ENCODE measurements at regions not wholly inside any gene's neighbourhood (a gene's known extent, or its start where the extent isn't known, plus 50 kb on each side); places are given as distances from the start of the nearest gene placed in this dataset.

DNA sequence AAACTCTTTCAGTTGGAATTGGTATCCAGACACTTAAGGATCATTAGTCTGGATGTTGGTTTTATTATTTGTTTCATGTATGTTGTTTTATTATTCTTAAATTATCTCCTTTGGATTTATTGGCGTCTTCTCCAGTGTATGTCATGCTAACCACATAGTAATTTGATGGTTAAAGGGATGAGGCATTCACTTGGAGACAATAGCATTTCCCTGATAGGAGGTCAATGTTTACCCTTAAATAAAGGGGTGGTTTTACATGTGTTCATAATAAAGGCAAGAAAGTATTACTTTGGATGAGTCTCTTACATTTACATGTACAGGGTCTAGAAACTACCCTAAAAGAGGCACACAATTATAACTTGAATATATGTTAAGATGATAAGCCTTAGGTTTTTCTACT, 51.2 kb upstream of the RNF144B start:
- no peak for DNase-seq

DNA sequence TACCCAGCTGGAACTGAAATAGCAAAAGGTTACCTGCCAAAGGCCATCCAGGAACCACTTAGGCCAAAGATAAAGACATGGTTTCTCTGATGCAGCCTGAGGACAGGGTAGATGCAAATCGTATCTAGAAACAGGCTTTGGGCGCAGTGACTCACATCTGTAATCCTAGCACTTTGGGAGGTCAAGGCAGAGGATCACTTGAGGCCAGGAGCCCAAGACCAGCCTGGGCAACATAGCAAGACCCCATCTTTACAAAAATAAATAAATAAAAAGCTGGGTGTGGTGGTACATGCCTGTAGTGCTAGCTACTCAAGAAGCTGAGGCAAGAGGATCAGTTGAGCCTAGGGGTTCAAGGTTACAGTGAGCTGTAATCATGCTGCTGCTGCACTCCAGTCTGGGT, 52.9 kb upstream of the RNF144B start:
- no peak for DNase-seq

DNA sequence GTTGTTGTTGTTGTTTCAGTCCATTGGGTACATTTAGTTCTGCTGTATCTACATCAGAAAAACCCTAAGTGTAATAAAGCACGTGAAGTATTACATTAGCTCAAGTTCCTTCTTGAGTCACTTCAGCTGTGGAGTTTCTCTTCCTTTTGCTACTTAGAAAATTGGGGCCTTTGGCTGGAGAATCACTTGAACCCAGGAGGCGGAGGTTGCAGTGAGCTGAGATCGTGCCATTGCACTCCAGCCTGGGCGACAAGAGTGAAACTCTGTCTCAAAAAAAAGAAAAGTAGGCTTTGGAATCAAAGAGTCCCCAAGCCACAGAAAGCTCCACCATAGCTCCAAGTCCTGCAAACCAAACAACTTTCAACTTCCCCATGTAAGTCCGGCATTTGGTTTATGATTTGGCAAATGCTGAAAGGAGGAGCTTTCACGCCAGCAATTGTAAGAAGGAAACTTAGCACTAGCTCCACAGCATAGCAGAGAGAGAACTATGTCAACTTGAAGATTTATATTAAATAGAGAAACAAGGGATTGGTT, 56.5 kb upstream of the RNF144B start:
- DNase-seq, result no peak

DNA sequence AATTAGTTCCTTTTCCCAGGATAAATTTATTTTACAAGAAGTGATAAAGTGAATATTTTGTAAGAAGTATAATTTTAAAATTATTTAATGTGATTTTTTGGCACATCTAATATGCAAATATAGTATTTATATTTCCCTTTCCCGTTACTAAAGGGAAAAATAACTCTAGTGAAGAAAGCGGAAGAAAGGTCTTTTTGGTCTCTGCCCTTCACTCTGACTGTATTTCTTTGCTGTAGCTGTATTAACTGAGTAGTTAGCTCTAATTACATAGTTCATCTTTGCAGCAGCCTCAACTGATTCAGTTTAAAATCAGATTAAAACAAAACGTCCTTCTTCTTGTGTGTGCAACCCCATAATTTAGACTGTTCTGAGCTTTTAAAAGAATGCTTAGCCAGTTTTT, 57.4 kb upstream of the RNF144B start:
- no peak for DNase-seq

DNA sequence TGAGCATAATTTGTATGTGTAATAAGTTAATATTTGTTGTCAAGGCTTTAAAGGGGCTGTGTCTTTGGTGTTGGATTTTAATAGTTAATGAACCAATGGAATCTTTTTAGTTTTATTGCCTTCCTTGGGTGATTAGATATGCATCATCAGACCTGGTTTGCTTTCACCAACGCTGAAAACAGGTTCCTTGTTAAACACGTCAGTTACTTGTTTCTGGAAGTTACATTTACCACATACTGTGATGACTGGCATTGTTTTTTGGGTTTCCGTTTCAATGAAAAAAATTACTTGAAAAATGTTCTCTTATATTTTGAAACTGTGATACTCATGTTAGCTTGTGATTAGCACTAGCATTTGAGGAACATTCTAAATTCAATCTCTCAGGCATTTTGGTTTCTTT, 58.6 kb upstream of the RNF144B start:
- no peak for DNase-seq

DNA sequence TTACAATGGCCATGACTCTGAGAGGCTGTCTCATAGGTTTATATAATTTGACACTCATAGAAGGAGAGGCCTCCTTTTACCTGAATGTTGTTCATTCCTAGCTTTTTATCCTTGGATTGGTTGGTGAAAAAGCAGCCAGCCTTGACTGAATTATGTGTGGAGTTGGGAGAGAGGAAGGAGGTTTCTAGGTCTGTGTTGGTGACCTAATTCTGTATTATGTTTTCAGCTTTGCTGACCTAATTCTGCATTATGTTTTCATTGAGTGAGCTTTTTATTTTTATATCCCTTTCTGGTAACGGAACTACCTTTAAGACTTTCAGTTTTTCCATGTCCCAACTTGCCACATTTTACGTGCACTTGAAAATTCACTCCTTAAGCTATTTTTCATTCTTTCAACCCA, 59.1 kb upstream of the RNF144B start:
- DNase-seq, result no peak

DNA sequence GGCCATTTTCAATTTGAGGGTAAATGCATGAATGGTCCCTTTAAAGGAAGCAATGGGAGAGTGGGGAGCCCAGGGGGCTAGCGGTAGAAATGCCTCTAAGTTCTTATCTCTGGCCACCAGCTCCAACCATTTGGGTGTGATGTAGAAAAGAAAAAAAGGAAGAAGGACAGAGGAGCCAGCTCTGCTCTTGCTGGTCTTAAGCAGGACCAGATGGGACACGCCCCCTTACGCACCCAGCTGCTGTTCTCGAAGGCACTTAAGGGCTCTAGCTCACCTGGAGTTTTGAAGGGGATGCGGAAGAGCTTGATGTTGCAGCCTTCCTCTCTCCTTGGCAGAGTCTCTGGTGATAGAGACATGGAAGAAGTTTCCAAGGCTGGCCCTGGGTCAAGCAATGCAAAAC, 59.5 kb upstream of the RNF144B start:
- DNase-seq, result peak; percentile 56

DNA sequence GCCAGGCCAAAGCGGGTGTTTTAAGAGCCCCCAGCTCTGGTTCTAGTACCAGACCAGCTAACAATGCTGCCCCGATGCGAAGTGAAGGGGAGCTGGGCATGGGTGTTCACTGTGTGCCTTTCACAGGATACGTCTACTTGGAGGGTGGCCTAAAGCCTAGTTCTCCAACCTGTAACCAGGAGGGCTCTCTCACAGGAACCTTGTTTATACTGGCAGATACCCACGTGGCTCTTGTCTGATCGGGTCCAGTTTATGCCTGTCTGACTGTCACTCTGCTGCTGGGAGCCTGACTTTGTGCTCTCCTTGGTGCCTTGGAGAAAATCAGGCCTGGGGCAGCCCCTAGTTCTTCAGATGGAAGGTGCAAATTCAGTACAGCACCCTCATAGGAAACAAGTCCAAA, 60.2 kb upstream of the RNF144B start:
- no peak for DNase-seq

DNA sequence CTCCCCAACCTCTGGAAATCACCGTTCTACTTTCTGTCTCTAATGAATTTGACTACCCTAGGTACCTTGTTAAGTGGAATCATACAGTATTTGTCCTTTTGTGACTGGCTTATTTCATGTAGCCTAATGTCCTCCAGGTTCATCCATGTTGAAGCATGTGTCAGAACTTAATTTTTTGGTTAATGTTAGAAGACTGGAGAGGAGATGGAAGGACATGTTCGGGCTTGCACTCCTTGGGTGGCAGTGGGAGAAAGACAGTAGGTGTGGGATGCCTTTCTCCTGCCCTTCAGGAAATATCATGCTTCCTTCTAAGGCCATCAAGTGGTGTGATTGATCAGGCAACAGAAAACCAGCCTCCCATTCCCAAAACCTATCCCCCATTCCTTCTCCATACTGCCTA, 61.1 kb upstream of the RNF144B start:
- no peak for DNase-seq

DNA sequence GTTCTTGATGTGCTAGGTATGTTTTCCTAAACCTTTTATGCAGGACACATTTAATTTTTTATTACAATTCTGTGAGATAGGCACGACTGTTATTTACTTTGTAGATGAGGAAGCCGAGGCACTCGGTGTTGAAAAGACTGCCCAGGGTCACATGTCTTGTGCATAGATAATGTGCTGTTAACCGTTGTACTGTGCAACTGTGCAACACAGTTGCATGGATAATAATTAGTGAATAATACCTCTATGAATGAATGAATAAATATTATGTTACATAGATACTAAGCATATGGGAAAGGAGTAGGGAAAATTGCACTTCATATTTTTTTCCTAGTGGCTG, 60.3 kb upstream of the DEK start:
- DNase-seq, result no peak

DNA sequence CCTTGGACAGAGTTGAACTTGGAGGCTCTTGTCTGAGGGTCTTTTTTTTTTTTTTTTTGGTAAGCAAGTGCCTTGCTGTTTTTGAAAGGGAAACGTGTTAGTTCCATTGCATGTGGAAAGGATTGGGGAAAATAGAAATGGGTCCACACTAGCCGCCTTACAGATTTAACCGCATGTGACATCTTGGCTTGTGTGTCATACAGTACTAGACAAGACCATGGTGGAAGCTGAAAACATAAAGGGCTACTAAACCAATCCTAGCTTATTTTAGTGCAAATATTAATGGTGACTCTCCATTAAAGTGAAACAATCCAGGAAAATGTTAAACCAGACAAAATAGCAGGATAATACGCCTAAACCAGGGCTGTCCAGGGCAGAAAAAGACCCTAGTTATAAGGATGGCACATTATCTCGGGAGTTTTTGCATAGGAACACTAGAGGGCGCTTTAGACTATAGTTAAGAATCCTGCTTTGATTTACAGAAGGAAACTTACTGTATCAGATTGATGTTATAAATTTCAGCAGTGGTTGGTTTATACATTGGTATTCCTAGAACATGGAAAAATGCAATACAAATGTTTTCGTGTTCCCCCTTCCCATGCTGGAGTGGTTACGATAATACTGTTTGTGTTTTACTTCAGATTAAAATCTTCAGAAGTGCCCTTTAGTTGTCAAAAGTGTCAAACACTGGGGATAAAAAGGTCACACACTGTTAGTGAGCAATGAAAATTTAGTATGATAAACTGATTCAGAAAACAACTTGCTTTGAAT, 59.8 kb upstream of the DEK start:
- DNase-seq, result peak; percentile 77

DNA sequence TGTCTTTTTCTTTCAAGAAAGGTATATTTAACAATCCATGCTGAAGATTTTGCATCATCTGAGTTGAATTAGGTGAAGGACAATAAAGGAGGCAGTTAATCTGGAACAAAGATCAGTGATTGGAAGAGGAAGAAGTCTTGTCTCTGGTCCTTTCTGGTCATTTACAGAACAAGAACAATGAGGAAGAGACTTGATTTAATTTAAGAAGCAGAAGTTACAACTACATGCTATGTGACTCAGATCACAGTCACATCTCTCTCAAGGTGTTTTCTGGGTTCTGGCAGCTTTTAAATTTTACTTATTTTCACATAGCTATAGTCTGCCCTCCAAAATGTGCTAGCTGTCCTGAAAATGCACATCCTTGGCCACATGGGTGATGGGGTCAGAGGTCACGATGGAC, 53.5 kb upstream of the DEK start:
- no peak for DNase-seq

DNA sequence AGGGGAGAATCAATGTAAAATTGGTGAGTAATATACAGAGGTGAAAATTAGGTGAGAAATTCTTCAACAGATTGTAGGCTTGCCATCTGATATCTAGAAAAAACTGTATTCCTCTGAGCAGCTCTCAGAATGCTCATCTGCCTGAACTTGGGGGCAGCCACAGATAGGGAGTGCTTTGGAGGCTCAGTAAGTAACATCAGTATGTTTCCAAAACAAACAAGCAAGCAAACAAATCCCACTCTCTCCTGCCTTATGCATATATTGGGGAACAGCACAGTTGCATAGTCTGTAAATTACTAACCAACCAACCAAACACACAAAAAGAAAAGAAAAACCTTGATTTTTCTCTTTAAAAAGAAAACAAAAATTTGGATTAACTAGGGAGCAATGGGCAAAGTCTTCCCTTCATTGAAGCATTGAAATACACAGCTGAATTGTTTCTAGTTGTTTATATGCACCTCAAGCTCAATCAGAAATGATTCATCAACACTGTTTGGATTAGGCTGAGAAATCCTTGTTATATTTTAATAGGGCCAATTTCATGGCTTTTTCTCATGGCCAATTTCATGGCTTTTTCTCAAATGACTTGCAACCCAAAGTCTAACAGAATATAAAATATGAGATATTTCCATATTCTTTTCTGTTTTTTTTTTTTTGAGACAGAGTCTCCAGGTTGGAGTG, 50.1 kb upstream of the DEK start:
- DNase-seq, result no peak
